A673 (cell line): ENCODE measurements at regions not wholly inside any gene's neighbourhood (a gene's known extent, or its start where the extent isn't known, plus 50 kb on each side); places are given as distances from the start of the nearest gene placed in this dataset.

ENCODE experiments used
- CTCF ChIP-seq: fragments of 300-800, 200-600 bp; sonication (generic); conservative IDR thresholded peaks from 2 replicates; pipeline ENCODE4 v1.5.1; 2017; ENCODE audit warnings: low read depth, mild to moderate bottlenecking, antibody characterized with exemption, low read length, moderate library complexity, mixed read lengths
- EZH2 ChIP-seq: fragments of 200-600 bp; sonication (generic); IDR thresholded peaks from 2 replicates; pipeline ENCODE4 v1.6.1; 2017; ENCODE audit warnings: borderline replicate concordance, low read depth, mild to moderate bottlenecking, mixed read lengths, antibody characterized with exemption, low read length; ENCODE audit not compliant: poor library complexity, severe bottlenecking

DNA sequence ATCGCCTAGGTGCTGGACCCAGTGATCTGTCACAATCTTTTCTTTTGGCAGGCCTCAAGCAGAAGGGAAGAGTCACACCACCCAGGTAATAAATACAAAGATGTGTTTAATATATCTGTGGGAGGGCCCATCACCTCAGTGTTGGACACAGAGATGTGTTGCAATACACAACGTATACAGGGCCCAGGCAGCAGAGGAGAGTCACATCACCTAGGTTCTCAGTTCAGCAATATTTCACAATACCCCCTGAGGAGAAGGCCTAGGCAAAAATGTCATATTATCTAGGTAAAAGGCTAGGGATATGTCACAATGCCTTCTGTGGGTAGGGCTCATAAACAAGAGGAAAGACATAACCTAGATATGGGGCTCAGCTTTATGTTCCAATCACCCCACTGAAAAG is 53.5 kb upstream of the ZNF728 start:
- no peak for TF ChIP-seq CTCF
- no peak for TF ChIP-seq EZH2
